ENCODE measurements at regions not wholly inside any gene's neighbourhood (a gene's known extent, or its start where the extent isn't known, plus 50 kb on each side); places are given as distances from the start of the nearest gene placed in this dataset.
A peak's percentile ranks its signal among the peaks of the same experiment; 100 is the strongest.
"Not testable (repeated sequence)": the region's sequence is repeated elsewhere in the genome, so short reads cannot be mapped to it uniquely, and the experiment has no call there.

- no peak for DNase-seq
Observed at GRCh38 chr2:8430628-8431027, 251.2 kb upstream of the ID2 start.

- DNase-seq, result no peak
Observed at GRCh38 chr2:8431446-8432125, 250.3 kb upstream of the ID2 start.

GRCh38 chr2:8432706-8433336 lies 249.0 kb upstream of the ID2 start:
- no peak for DNase-seq

- DNase-seq, result no peak
Observed at GRCh38 chr2:8433390-8433789, 248.5 kb upstream of the ID2 start.

- DNase-seq, result no peak
Observed at GRCh38 chr2:8435608-8436007, 246.2 kb upstream of the ID2 start.

GRCh38 chr2:8436585-8436984 lies 245.3 kb upstream of the ID2 start:
- no peak for DNase-seq

GRCh38 chr2:8437228-8437948 lies 244.5 kb upstream of the ID2 start:
- DNase-seq, result peak; percentile 26

GRCh38 chr2:8437949-8438400 lies 243.9 kb upstream of the ID2 start:
- DNase-seq, result no peak

GRCh38 chr2:8438476-8438875 lies 243.4 kb upstream of the ID2 start:
- no peak for DNase-seq

GRCh38 chr2:8438996-8439395 lies 242.9 kb upstream of the ID2 start:
- DNase-seq, result no peak

GRCh38 chr2:8440029-8440778 lies 241.7 kb upstream of the ID2 start:
- no peak for DNase-seq

GRCh38 chr2:8441371-8441770 lies 240.5 kb upstream of the ID2 start:
- no peak for DNase-seq

- no peak for DNase-seq
Observed at GRCh38 chr2:8441986-8442385, 239.9 kb upstream of the ID2 start.

- no peak for DNase-seq
Observed at GRCh38 chr2:8442833-8443486, 238.9 kb upstream of the ID2 start.

GRCh38 chr2:8445580-8445979 lies 236.3 kb upstream of the ID2 start:
- peak; percentile 5 for DNase-seq

- not testable (repeated sequence) for DNase-seq
Observed at GRCh38 chr2:8446751-8447150, 235.1 kb upstream of the ID2 start.

- DNase-seq, result no peak
Observed at GRCh38 chr2:8447610-8448221, 234.1 kb upstream of the ID2 start.

- no peak for DNase-seq
Observed at GRCh38 chr2:8448824-8449556, 232.9 kb upstream of the ID2 start.

GRCh38 chr2:8451273-8451672 lies 230.6 kb upstream of the ID2 start:
- DNase-seq, result no peak

GRCh38 chr2:8452296-8452695 lies 229.6 kb upstream of the ID2 start:
- no peak for DNase-seq
